Hematopoietic multipotent progenitor cell treated with erythropoietin and hydrocortisone succinate and interleukin-3 and kit ligand, for 8 days (in vitro differentiated cells): ENCODE measurements at regions not wholly inside any gene's neighbourhood (a gene's known extent, or its start where the extent isn't known, plus 50 kb on each side); places are given as distances from the start of the nearest gene placed in this dataset.
A peak's percentile ranks its signal among the peaks of the same experiment; 100 is the strongest.
"Not testable (repeated sequence)": the region's sequence is repeated elsewhere in the genome, so short reads cannot be mapped to it uniquely, and the experiment has no call there.

Source experiments
- DNase-seq: peaks from one replicate; pipeline ENCODE4 v3.0.0-alpha.2; 2015

DNA sequence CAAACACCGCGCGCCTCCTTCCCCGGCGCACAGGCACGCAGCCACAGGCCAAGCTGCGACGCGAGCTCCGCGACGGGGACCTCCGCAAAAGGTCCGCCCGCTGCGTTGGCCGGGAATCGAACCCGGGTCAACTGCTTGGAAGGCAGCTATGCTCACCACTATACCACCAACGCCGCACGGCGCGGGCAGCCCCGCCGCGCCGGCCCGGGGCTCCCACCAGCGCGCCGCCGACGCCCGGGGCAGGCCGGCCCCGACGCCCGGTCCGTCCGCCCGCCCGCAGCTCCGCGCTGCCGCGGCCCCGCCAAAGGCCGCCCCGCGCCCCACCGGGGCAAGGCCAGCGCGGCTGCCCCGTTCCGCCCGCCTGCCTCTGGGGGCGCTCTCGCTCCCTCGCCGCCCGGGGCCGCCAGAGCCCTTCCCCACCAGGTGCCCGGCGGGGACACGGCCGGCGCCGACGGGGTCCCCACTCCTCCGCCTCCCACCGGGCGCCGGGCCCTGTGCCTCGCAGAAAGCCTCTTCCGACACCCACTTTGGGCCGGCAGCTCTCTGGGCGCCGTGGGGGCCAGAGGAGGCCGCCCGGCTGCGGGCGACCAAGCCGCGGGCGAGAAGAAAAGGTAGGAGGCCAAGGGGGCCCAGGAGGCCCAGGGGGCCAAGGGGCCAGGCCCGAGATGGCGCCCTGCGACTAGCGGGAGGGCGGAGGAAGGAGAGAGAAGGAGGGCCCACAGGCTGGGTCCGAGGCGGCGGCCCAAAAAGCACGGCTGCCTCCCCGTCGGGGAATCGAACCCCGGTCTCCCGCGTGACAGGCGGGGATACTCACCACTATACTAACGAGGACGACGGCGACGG lies 50.2 kb upstream of the FCGR2A start:
- DNase-seq, result not testable (repeated sequence)

DNA sequence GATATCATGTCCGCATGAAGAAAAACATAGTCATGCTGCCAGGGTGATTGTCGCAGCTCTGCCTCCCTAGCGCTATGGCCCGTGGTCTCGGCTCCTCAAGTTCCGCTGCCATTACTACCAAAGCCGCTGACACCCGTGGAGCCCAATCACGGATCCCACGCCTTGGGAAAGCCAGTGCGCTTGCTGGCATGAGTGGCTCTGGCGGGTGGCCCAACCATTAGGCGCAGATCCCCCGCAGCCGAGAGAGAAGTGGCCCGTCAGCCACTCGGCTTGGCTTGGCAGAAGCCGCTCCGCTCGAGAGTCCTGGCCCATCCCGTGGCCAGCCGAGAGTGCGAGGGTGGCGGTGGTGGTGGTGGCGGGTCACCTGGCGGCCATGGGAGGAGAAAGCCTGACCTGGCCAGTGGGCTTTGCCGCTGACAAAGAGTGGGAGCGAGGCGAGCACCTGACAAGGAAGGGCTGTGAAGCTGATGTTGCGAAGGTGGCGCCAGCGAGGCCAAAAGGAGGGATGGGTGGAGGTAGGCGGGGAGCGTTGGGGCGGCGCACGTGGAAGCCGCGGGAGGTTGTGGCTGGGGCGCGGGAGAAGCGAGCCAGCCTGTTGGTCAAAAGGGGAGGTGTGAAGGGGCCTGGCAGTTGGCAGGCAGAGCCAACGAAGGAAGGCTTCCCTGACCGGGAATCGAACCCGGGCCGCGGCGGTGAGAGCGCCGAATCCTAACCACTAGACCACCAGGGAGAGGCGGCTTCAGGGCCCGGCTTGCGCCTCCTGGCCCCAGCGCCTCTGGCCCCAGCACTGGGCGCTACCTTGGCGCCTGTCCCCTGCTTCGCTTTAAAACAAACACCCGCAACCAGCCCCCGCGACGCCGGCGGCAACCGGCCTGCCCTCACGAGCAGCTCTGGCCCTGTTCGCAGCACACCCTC lies 51.0 kb upstream of the FCGR2A start:
- DNase-seq, result not testable (repeated sequence)

DNA sequence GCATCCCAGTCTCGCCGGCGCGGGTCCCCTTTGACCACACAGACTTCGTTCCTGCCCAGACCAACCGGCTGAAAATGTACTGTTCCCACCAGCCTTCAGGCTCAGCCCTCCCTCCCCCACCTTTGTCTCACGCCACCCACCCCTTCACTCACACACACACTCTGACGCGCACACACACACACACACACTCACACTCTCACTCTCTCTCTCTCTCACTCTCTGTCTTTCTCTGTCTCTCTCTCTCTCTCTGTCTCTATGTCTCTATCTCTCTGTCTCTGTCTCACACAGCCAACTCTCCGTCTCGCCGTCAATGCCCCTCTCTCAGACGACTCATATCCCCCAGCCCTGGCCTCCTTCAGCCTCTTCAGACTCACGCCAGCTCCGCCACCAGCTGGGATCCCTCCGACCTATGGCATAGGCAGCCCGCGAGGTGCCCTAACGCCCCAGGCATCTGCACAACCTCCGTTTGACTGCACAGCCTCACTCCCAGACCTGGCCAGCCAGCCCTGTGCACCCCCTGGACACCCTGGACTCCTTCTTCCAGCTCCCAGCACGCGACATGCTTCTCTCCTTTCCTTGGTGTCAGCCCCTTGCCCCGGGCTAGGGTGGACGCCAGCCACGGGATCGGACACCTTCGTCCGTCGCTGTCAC lies 53.4 kb upstream of the FCGR2A start:
- DNase-seq, result not testable (repeated sequence)

DNA sequence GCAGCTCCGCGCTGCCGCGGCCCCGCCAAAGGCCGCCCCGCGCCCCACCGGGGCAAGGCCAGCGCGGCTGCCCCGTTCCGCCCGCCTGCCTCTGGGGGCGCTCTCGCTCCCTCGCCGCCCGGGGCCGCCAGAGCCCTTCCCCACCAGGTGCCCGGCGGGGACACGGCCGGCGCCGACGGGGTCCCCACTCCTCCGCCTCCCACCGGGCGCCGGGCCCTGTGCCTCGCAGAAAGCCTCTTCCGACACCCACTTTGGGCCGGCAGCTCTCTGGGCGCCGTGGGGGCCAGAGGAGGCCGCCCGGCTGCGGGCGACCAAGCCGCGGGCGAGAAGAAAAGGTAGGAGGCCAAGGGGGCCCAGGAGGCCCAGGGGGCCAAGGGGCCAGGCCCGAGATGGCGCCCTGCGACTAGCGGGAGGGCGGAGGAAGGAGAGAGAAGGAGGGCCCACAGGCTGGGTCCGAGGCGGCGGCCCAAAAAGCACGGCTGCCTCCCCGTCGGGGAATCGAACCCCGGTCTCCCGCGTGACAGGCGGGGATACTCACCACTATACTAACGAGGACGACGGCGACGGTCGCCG lies 57.4 kb upstream of the FCGR2A start:
- not testable (repeated sequence) for DNase-seq

DNA sequence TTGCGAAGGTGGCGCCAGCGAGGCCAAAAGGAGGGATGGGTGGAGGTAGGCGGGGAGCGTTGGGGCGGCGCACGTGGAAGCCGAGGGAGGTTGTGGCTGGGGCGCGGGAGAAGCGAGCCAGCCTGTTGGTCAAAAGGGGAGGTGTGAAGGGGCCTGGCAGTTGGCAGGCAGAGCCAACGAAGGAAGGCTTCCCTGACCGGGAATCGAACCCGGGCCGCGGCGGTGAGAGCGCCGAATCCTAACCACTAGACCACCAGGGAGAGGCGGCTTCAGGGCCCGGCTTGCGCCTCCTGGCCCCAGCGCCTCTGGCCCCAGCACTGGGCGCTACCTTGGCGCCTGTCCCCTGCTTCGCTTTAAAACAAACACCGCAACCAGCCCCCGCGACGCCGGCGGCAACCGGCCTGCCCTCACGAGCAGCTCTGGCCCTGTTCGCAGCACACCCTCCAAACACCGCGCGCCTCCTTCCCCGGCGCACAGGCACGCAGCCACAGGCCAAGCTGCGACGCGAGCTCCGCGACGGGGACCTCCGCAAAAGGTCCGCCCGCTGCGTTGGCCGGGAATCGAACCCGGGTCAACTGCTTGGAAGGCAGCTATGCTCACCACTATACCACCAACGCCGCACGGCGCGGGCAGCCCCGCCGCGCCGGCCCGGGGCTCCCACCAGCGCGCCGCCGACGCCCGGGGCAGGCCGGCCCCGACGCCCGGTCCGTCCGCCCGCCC lies 58.1 kb upstream of the FCGR2A start:
- DNase-seq, result not testable (repeated sequence)

DNA sequence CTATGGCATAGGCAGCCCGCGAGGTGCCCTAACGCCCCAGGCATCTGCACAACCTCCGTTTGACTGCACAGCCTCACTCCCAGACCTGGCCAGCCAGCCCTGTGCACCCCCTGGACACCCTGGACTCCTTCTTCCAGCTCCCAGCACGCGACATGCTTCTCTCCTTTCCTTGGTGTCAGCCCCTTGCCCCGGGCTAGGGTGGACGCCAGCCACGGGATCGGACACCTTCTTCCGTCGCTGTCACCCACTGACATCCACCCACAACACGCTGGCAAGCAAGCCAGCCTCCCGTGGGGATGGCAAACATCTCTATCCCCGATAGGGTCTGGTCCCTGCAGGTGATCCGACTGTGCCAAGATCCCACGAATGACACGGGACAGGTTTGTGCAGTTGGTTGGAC lies 60.5 kb upstream of the FCGR2A start:
- DNase-seq, result not testable (repeated sequence)

DNA sequence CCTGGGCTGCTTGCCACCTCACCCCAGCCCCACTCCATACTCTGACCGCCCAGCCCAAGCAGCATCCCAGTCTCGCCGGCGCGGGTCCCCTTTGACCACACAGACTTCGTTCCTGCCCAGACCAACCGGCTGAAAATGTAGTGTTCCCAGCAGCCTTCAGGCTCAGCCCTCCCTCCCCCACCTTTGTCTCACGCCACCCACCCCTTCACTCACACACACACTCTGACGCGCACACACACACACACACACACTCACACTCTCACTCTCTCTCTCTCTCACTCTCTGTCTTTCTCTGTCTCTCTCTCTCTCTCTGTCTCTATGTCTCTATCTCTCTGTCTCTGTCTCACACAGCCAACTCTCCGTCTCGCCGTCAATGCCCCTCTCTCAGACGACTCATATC lies 61.0 kb upstream of the FCGR2A start:
- DNase-seq, result not testable (repeated sequence)

DNA sequence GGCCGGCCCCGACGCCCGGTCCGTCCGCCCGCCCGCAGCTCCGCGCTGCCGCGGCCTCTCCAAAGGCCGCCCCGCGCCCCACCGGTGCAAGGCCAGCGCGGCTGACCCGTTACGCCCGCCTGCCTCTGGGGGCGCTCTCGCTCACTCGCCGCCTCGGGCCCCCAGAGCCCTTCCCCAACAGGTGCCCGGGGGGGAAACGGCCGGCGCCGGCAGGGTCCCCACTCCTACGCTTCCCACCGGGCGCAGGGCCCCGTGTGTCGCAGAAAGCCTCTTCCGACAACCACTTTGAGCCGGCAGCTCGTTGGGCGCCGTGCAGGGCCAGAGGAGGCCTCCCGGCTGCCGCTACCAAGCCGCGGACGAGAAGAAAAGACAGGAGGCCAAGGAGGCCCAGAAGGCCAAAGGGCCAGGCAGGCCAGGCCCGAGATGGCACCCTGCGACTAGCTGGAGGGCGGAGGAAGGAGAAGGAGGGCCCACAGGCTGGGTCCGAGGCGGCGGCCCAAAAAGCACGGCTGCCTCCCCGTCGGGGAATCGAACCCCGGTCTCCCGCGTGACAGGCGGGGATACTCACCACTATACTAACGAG lies 64.9 kb upstream of the FCGR2A start:
- peak; percentile 75 for DNase-seq

DNA sequence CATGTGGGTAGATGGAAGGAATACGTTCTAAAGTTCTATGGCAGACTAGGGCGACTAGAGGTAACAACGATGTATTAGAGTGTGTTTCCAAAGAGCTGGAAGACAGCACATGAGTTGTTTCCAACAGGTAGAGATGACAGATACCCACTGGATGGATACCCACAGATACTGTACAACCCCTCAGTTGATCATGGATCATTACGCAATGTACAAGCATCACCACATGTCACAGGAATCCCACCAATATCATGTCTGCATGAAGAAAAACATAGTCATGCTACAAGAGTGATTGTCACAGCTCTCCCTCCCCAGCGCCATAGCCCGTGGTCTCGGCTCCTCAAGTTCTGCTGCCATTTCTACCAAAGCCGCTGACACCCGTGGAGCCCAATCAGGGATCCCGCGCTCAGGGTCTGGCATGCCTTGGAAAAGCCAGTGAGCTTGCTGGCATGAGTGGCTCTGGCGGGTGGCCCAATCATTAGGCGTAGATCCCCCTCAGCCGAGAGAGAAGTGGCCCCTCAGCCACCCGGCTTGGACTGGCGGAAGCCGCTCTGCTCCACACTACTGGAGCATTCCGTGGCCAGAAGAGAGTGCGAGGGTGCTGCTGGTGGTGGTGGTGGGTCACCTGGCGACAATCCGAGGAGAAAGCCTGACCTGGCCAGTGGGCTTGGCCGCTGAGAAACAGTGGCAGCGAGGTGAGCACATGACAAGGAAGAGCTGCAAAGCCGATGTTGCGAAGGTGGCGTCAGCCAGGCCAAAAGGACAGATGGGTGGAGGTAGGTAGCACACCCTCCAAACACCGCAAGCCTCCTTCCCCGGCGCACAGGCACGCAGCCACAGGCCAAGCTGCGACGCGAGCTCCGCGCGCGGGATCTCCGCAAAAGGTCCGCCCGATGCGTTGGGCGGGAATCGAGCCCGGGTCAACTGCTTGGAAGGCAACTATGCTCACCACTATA lies 65.7 kb upstream of the FCGR2A start:
- DNase-seq, result peak; percentile 57

DNA sequence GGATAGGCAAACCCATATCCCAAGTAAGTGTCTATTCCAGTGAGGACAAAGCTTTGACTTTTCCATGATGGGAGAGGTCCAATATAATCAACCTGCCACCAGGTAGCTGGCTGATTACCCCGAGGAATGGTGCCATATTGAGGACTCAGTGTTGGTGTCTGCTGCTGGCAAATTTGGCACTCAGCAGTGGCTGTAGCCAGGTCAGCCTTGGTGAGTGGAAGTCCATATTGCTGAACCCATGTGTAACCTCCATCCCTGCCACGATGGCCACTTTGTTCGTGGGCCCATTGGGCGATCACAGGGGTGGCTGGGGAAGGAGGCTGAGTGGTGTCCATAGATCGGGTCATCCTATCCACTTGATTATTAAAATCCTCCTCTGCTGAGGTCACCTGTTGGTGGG lies 65.5 kb upstream of the CFAP126 start:
- not testable (repeated sequence) for DNase-seq

DNA sequence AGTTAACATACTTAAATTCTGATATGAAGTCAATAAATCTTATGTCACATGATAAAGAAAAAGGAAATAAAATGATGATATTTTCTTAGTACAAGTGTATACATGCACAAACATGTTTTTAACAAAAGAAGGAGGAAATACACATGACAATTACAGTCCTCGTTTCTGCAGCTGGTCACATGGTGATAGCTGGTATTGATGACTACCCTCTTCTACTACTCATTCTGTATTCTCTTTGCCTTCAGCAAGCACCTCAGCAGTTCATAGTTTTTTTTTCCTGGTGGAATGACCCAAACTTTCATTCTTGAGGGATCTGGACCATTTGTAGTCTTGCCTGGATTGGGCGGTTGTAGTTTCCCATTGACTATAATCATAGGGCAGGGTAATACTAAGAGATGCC lies 64.4 kb upstream of the CFAP126 start:
- DNase-seq, result no peak

DNA sequence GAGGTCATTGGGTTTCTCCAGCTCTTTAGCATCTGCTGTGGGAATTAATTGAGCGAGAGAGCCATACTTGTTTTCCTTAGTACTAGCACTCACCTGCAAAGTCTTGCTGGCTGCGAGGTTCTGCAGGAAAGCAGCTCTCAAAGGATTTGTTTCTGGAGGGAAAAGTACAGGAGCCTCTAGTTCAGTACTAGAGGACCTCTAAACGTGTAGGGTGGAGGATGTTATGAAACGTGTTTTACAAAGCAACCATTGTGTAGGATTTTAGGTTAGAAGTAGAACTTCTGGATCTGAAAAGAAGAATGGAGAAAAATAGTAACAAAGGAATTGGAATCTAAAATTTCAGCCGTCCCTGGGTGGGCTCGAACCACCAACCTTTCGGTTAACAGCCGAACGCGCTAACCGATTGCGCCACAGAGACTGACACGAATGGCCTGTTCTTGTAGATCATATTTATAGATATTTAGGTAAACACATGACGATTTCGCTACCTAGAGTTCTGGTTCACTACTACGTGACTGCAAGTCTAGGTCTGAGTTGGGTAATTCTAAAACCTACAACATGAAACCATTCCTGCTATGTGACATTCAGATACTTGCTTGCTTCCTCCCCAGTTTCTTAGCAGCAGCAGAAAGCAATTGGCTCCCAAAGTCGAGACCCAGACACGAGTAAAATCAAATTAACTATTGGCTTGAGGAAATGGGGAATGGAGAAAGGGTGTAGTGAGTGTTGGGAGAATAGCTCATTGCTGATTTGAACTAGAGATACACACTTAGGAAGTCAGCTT lies 60.2 kb upstream of the CFAP126 start:
- peak; percentile 74 for DNase-seq

DNA sequence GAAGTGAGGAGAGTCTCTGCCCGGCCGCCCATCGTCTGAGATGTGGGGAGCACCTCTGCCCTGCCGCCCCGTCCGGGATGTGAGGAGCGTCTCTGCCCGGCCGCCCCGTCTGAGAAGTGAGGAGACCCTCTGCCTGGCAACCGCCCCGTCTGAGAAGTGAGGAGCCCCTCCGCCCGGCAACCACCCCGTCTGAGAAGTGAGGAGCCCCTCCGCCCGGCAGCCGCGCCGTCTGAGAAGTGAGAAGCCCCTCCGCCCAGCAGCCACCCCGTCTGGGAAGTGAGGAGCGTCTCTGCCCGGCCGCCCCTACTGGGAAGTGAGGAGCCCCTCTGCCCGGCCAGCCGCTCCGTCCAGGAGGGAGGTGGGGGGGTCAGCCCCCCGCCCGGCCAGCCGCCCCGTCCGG lies 55.2 kb upstream of the CFAP126 start:
- not testable (repeated sequence) for DNase-seq

DNA sequence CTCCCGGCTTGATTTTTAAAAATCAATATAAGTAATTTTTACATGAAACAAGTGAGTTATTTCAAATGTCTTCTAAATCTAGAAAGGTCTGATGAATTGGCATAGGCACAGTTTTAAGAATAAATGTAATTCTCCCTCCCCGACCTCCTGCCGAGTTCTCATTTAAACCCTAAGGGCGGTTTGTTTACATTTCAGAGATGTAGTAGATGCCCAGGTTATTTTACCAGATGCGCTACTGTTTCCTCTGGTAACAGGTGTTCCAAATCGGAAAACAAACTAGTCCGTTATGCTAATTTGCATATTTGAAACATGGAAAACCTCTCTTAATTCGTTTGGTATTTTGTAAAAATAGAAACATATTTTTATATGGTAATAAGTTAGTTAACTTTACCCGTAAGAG lies 53.8 kb upstream of the CFAP126 start:
- no peak for DNase-seq

DNA sequence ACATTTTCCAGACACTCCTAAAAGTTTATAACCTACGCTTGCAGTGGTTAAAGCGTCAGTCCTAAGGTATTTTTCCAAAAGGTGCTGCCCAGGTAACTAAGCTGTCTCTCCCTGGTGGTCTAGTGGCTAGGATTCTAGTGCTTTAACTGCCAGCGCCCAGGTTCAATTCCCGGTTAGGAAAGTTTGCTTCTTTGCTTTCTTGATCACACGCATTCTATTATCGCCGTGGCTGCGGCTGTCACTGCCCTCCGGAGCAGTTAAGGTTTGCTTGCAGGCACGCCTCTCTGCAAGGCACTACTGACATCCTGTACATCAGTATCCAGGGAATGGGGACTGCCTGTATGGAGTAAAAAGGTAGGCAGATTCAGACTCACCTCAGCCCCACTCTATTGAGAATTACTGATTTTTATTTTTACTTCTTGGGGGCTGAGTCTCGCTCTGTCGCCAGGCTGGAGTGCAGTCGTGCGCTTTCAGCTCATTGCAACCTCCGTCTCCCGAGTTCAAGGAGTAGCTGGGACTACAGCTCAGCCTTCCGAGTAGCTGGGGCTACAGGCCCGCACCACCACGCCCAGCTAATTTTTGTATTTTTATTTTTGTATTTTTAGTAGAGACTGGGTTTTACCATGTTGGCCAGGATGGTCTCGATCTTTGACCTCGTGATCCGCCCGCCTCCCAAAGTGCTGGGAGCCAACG lies 53.2 kb upstream of the CFAP126 start:
- DNase-seq, result peak; percentile 37

DNA sequence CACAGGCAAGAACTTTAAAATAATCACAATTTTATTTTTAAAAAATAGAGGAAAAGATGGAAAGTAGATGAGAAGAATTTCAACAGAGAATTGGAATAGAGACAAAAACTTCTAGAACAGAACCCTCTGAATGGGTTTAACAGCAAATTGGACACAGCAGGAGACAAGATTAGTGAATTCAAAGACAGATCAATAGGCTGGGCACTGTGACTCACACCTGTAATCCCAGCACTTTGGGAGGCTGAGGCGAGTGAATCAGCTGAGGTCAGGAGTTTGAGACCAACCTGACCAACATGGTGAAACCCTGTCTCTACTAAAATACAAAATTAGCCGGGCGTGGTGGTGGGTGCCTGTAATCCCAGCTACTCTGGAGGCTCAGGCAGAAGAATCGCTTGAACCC lies 49.9 kb upstream of the CFAP126 start:
- not testable (repeated sequence) for DNase-seq
